GM18498 (cell line): ENCODE measurements at regions not wholly inside any gene's neighbourhood (a gene's known extent, or its start where the extent isn't known, plus 50 kb on each side); places are given as distances from the start of the nearest gene placed in this dataset.
"Not testable (repeated sequence)": the region's sequence is repeated elsewhere in the genome, so short reads cannot be mapped to it uniquely, and the experiment has no call there.

Experiments used
- ATAC-seq: cut with Tn5 transposase; IDR thresholded peaks from one replicate; pipeline ENCODE4 v1.9.1; 2021; ENCODE audit warnings: mild to moderate bottlenecking, moderate library complexity; ENCODE audit not compliant: unreplicated experiment

- no peak for ATAC-seq
Observed at GRCh38 chr3:13139471-13140065, 66.3 kb upstream of the IQSEC1 start.

GRCh38 chr3:13138833-13139145, 65.6 kb upstream of the IQSEC1 start:
- ATAC-seq, result no peak

- ATAC-seq, result no peak
Observed at GRCh38 chr3:13137941-13138832, 65.0 kb upstream of the IQSEC1 start.

- ATAC-seq, result not testable (repeated sequence)
Observed at GRCh38 chr3:13136848-13137247, 63.6 kb upstream of the IQSEC1 start.

GRCh38 chr3:13136426-13136825, 63.2 kb upstream of the IQSEC1 start:
- no peak for ATAC-seq

GRCh38 chr3:13135811-13136321, 62.6 kb upstream of the IQSEC1 start:
- ATAC-seq, result no peak

- no peak for ATAC-seq
Observed at GRCh38 chr3:13135251-13135810, 62.1 kb upstream of the IQSEC1 start.

GRCh38 chr3:13134879-13135206, 61.6 kb upstream of the IQSEC1 start:
- no peak for ATAC-seq

GRCh38 chr3:13134166-13134878, 61.1 kb upstream of the IQSEC1 start:
- no peak for ATAC-seq

GRCh38 chr3:13133471-13133981, 60.3 kb upstream of the IQSEC1 start:
- ATAC-seq, result no peak

GRCh38 chr3:13132731-13133410, 59.6 kb upstream of the IQSEC1 start:
- ATAC-seq, result no peak

- ATAC-seq, result no peak
Observed at GRCh38 chr3:13132281-13132680, 59.1 kb upstream of the IQSEC1 start.

GRCh38 chr3:13130464-13131193, 57.4 kb upstream of the IQSEC1 start:
- ATAC-seq, result no peak

GRCh38 chr3:13125092-13126015, 52.1 kb upstream of the IQSEC1 start:
- no peak for ATAC-seq

GRCh38 chr3:13124631-13125030, 51.4 kb upstream of the IQSEC1 start:
- no peak for ATAC-seq

- no peak for ATAC-seq
Observed at GRCh38 chr3:13123765-13124164, 50.5 kb upstream of the IQSEC1 start.

- no peak for ATAC-seq
Observed at GRCh38 chr3:13123013-13123654, 49.9 kb upstream of the IQSEC1 start.
